Activated CD4-positive, alpha-beta T cell treated with anti-CD3 and anti-CD28 coated beads, Interleukin-2, amount 10 ng/mL, durations not matched to agents 24 days and 14 days (primary cell): ENCODE measurements at regions not wholly inside any gene's neighbourhood (a gene's known extent, or its start where the extent isn't known, plus 50 kb on each side); places are given as distances from the start of the nearest gene placed in this dataset.
"Not testable (repeated sequence)": the region's sequence is repeated elsewhere in the genome, so short reads cannot be mapped to it uniquely, and the experiment has no call there.

Source experiments
- DNase-seq: peaks from one replicate; pipeline ENCODE4 v3.0.0; 2022
- H3K27ac Mint-ChIP-seq: one replicate; pipeline ENCODE4 v1.8.0; 2022; ENCODE audit warnings: mild to moderate bottlenecking, mixed read lengths
- H3K27me3 Mint-ChIP-seq: one replicate; pipeline ENCODE4 v1.8.0; 2022; ENCODE audit warnings: mixed read lengths
- H3K36me3 Mint-ChIP-seq: one replicate; pipeline ENCODE4 v1.8.0; 2022; ENCODE audit warnings: low read depth, mild to moderate bottlenecking, mixed read lengths
- H3K4me1 Mint-ChIP-seq: one replicate; pipeline ENCODE4 v1.8.0; 2021; ENCODE audit warnings: mixed read lengths
- H3K4me3 Mint-ChIP-seq: one replicate; pipeline ENCODE4 v1.8.0; 2022; ENCODE audit warnings: mild to moderate bottlenecking, moderate library complexity, mixed read lengths
- H3K9me3 Mint-ChIP-seq: one replicate; pipeline ENCODE4 v1.8.0; 2021; ENCODE audit warnings: mixed read lengths
- intact Hi-C: fragments of 100-400 bp; cut with micrococcal nuclease; formaldehyde crosslinking; loops from one replicate; pipeline ENCODE4 v1.15.1; 2023

GRCh38 chr1:55813618-55814017 lies 598.5 kb upstream of the USP24 start:
- no peaks in the 10 kb centered on the region for H3K9me3 Mint-ChIP-seq
- H3K36me3 Mint-ChIP-seq = no peaks in the 10 kb centered on the region
- peaks cover 6% of the 10 kb centered on the region for H3K27me3 Mint-ChIP-seq
- H3K4me3 Mint-ChIP-seq = no peak overlapping the region
- intact Hi-C loops = no loop called here
- H3K4me1 Mint-ChIP-seq = no peaks in the 10 kb centered on the region
- no peak for DNase-seq
- H3K27ac Mint-ChIP-seq = no peak overlapping the region

DNA sequence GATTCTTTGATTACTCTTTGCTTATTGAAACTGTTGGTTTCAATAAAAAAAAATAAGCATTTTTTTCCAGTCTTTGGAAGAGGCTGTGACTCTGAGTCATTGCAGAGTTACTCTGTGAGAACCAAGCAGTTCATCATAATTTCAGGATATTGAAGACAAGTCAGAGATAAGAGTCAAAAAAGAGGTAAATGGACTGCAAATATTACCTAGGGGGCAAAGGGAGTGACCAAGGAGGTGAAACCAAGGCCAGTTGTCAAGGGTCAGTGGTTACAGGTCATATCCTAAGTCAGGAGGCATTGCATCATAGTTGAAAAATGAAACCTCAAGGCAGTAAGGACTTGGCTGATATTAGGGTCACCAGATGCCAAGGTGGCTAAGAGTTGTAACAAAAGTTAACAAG lies 597.1 kb upstream of the USP24 start:
- no peak for DNase-seq
- no peak overlapping the region for H3K4me3 Mint-ChIP-seq
- intact Hi-C loops = no loop called here
- H3K9me3 Mint-ChIP-seq = no peaks in the 10 kb centered on the region
- no peak overlapping the region for H3K27ac Mint-ChIP-seq
- no peaks in the 10 kb centered on the region for H3K36me3 Mint-ChIP-seq
- H3K4me1 Mint-ChIP-seq = no peaks in the 10 kb centered on the region
- peaks cover 6% of the 10 kb centered on the region for H3K27me3 Mint-ChIP-seq

GRCh38 chr1:55808263-55808662 lies 593.1 kb upstream of the USP24 start:
- Mint-ChIP-seq H3K4me3 (no peak overlapping the region), H3K27me3 (peaks cover 5% of the 10 kb centered on the region), H3K4me1 (no peaks in the 10 kb centered on the region), H3K9me3 (no peaks in the 10 kb centered on the region), H3K27ac (no peak overlapping the region), H3K36me3 (no peaks in the 10 kb centered on the region)
- no peak for DNase-seq
- intact Hi-C loops = no loop called here

DNA sequence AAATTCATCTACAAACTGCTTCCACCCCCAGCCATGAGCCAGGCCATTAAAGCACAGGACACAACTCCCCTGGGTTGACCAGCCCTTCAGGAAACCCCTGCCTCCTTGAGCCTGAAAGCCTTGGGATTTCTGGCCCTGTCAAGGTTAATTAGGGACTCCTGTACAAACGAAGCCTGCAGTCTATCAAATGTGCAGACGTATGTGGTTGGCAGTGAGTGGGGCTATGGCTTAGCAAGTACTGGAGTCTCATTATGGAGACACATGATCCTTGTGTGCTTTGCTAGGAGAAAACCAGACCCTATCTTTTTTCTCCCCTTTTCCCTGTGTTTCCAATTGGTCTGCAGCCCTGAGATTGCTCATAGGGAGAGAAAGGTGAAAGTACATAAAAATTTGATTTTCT lies 588.3 kb upstream of the USP24 start:
- no peak overlapping the region for H3K4me3 Mint-ChIP-seq
- no peak overlapping the region for H3K27ac Mint-ChIP-seq
- intact Hi-C loops = no loop called here
- no peaks in the 10 kb centered on the region for H3K36me3 Mint-ChIP-seq
- no peaks in the 10 kb centered on the region for H3K27me3 Mint-ChIP-seq
- H3K4me1 Mint-ChIP-seq = no peaks in the 10 kb centered on the region
- no peaks in the 10 kb centered on the region for H3K9me3 Mint-ChIP-seq
- DNase-seq = no peak

GRCh38 chr1:55801481-55801880 lies 586.3 kb upstream of the USP24 start:
- Mint-ChIP-seq H3K4me3 (no peak overlapping the region), H3K4me1 (no peaks in the 10 kb centered on the region), H3K9me3 (no peaks in the 10 kb centered on the region), H3K36me3 (no peaks in the 10 kb centered on the region), H3K27me3 (no peaks in the 10 kb centered on the region), H3K27ac (no peak overlapping the region)
- DNase-seq = no peak
- intact Hi-C loops = no loop called here

DNA sequence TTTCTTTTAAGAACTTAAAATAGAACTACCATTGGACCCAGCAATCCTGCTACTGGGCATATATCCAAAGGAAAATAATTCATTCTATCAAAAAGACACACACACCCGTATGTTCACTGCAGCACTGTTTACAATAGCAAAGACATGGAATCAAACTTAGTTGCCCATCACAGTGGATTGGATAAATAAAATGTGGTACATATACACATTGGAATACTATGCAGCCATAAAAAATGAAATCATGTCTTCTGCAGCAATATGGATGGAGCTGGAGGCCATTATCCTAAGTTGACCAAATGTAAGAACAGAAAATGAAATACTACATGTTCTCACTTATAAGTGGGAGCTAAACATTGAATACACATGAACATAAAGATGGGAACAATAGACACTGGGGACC lies 585.3 kb upstream of the USP24 start:
- H3K4me3 Mint-ChIP-seq = no peak overlapping the region
- no peak overlapping the region for H3K27ac Mint-ChIP-seq
- H3K27me3 Mint-ChIP-seq = no peaks in the 10 kb centered on the region
- DNase-seq = no peak
- intact Hi-C loops = no loop called here
- no peaks in the 10 kb centered on the region for H3K36me3 Mint-ChIP-seq
- no peaks in the 10 kb centered on the region for H3K4me1 Mint-ChIP-seq
- H3K9me3 Mint-ChIP-seq = no peaks in the 10 kb centered on the region

DNA sequence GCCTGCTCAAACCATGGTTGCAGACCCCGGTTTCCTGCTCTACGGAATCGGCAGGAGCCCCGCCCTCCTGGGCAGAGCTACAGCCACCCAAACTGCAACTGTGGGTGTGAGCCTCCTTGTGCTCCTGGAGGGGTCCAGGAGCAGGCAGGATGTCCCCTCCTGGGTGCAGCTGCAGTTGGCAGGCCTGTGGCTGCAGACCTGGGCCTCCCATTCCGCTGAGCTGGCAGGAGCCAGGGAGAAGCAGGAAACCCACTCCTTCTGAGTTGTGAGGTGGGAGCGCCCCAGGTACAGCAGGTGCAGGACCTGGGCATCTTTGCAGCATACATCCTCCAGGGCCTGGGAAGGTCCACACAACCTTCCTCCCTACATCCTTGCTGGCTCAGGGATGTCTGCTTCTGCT lies 578.7 kb upstream of the USP24 start:
- no peak for DNase-seq
- Mint-ChIP-seq H3K4me1 (no peaks in the 10 kb centered on the region), H3K36me3 (no peaks in the 10 kb centered on the region), H3K4me3 (no peak overlapping the region), H3K27me3 (no peaks in the 10 kb centered on the region), H3K9me3 (peaks cover 3% of the 10 kb centered on the region), H3K27ac (no peak overlapping the region)
- intact Hi-C loops = no loop called here

DNA sequence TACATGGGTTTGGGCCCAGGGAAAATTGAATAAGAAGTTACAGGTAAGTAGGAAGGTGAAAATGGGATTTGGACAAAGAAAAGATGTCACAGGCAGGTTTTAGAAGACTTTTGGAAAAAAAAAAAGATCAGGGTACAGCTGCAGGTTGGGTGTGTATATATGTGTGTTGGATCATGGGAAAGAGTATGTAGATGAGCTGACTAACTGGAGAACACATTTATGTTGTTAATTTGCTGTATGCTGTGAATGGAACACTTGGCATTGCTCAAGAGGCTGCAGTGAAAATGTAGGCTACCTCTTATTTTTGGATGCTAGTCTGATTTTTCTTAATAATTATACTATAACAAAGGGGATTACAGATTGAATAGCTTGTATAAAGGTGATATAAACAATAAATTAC lies 577.7 kb upstream of the USP24 start:
- intact Hi-C loops = no loop called here
- H3K4me1 Mint-ChIP-seq = no peaks in the 10 kb centered on the region
- H3K27ac Mint-ChIP-seq = no peak overlapping the region
- no peak for DNase-seq
- H3K27me3 Mint-ChIP-seq = no peaks in the 10 kb centered on the region
- peaks cover 3% of the 10 kb centered on the region for H3K9me3 Mint-ChIP-seq
- H3K36me3 Mint-ChIP-seq = no peaks in the 10 kb centered on the region
- H3K4me3 Mint-ChIP-seq = no peak overlapping the region

GRCh38 chr1:55789466-55789865 lies 574.3 kb upstream of the USP24 start:
- H3K4me1 Mint-ChIP-seq = no peaks in the 10 kb centered on the region
- no peaks in the 10 kb centered on the region for H3K27me3 Mint-ChIP-seq
- H3K27ac Mint-ChIP-seq = no peak overlapping the region
- intact Hi-C loops = no loop called here
- DNase-seq = no peak
- H3K4me3 Mint-ChIP-seq = no peak overlapping the region
- H3K9me3 Mint-ChIP-seq = no peaks in the 10 kb centered on the region
- no peaks in the 10 kb centered on the region for H3K36me3 Mint-ChIP-seq

DNA sequence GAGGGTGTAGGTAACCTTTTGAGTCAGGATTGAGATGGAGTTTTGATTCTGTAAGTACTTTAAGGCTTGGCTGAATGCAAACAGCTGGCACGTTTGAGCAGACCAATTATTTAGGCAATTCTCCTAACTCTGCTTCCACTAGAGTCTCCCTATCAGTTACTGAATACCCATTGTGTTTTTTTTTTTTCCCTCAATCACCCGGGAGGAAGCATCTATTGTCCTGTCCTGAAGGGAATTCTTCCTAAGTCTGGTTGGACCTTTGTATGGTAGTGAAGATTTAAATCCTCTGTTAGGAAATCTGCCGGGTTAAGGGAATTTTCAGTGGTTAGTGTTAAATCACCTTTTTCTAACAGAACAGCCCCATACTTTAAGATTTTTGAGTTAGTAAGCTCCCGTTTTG lies 571.2 kb upstream of the USP24 start:
- no peak for DNase-seq
- Mint-ChIP-seq H3K4me1 (no peaks in the 10 kb centered on the region), H3K4me3 (no peak overlapping the region), H3K36me3 (no peaks in the 10 kb centered on the region), H3K9me3 (no peaks in the 10 kb centered on the region), H3K27ac (no peak overlapping the region), H3K27me3 (no peaks in the 10 kb centered on the region)
- intact Hi-C loops = no loop called here

- H3K27me3 Mint-ChIP-seq, intact Hi-C loops, H3K4me3 Mint-ChIP-seq, H3K27ac Mint-ChIP-seq, H3K36me3 Mint-ChIP-seq, H3K4me1 Mint-ChIP-seq, DNase-seq, H3K9me3 Mint-ChIP-seq: not testable (repeated sequence)
Observed at GRCh38 chr1:55784941-55785450, 569.8 kb upstream of the USP24 start.

DNA sequence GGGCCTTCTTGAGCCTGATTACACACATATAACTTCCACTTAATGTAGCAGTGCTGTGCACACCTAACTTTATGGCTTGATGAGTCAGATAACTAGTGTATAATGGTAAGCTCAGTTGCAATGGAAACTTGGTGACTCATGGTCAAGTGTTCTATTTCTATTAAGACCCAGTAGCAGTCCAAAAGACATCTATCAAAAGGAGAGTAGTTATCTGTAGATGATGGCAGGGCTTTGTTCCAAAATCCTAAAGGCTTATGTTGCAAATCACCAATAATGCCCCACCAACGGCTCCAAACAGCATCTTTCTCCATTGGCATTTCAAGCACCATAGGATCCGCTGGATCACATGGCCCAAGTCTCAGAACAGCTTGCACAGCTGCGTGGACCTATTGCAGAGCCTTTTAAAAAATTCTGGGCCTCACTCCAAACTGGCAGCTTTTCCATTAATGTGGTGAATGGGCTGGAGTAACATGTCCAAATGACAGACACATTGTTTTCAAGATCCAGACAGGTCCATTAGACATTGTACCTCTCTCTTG lies 566.8 kb upstream of the USP24 start:
- Mint-ChIP-seq H3K27me3 (no peaks in the 10 kb centered on the region), H3K36me3 (no peaks in the 10 kb centered on the region), H3K4me3 (no peak overlapping the region), H3K4me1 (no peaks in the 10 kb centered on the region), H3K9me3 (no peaks in the 10 kb centered on the region), H3K27ac (no peak overlapping the region)
- no peak for DNase-seq
- intact Hi-C loops = no loop called here

- no peaks in the 10 kb centered on the region for H3K27me3 Mint-ChIP-seq
- no peaks in the 10 kb centered on the region for H3K36me3 Mint-ChIP-seq
- H3K4me3 Mint-ChIP-seq = no peak overlapping the region
- H3K9me3 Mint-ChIP-seq = no peaks in the 10 kb centered on the region
- H3K27ac Mint-ChIP-seq = no peak overlapping the region
- H3K4me1 Mint-ChIP-seq = no peaks in the 10 kb centered on the region
- no peak for DNase-seq
- intact Hi-C loops = no loop called here
Observed at GRCh38 chr1:55781003-55781402, 565.8 kb upstream of the USP24 start.

GRCh38 chr1:55777545-55777944 lies 562.4 kb upstream of the USP24 start:
- H3K36me3 Mint-ChIP-seq = no peaks in the 10 kb centered on the region
- H3K27ac Mint-ChIP-seq = no peak overlapping the region
- no peak overlapping the region for H3K4me3 Mint-ChIP-seq
- no peaks in the 10 kb centered on the region for H3K27me3 Mint-ChIP-seq
- H3K9me3 Mint-ChIP-seq = no peaks in the 10 kb centered on the region
- intact Hi-C loops = no loop called here
- no peaks in the 10 kb centered on the region for H3K4me1 Mint-ChIP-seq
- DNase-seq = no peak

- Mint-ChIP-seq H3K9me3 (no peaks in the 10 kb centered on the region), H3K27me3 (no peaks in the 10 kb centered on the region), H3K4me1 (no peaks in the 10 kb centered on the region), H3K36me3 (no peaks in the 10 kb centered on the region), H3K4me3 (no peak overlapping the region), H3K27ac (no peak overlapping the region)
- no peak for DNase-seq
- intact Hi-C loops = no loop called here
Observed at GRCh38 chr1:55775007-55775406, 559.8 kb upstream of the USP24 start.
